ENCODE measurements at regions not wholly inside any gene's neighbourhood (a gene's known extent, or its start where the extent isn't known, plus 50 kb on each side); places are given as distances from the start of the nearest gene placed in this dataset.

GRCh38 chr13:77429320-77430142, 102.6 kb upstream of the MYCBP2 start:
- no peak overlapping the region for H2AFZ ChIP-seq (ENCODE audit: low read depth, low read length, poor library complexity, severe bottlenecking)
- H3K9ac ChIP-seq (ENCODE audit: low read length) = no peak overlapping the region
- H3K79me2 ChIP-seq (ENCODE audit: insufficient read depth, low read length) = no peaks in the 10 kb centered on the region
- RAD21 ChIA-PET (ENCODE audit: low non-redundant PET in 1 of 2, low total read pairs in 2 of 2, uncharacterized antibody in 2 of 2, unreplicated experiment in 2 of 2) = no interaction called here
- H3K4me2 ChIP-seq (ENCODE audit: low read length) = no peak overlapping the region
- no peaks in the 10 kb centered on the region for H3K4me1 ChIP-seq (ENCODE audit: control insufficient read depth in 1 of 2, insufficient read depth in 2 of 2, low read length in 2 of 2)
- DNase-seq (ENCODE audit: low read depth, low spot score) (no peak), ATAC-seq (no peak)
- H3K27me3 ChIP-seq (ENCODE audit: insufficient read depth, low read length) = 0 out of 2 replicates have a peak, but pooled peaks cover 3% of the 10 kb centered on the region
- BruUV-seq (replicated peaks) = no TSS peak
- H3K36me3 ChIP-seq (ENCODE audit: control insufficient read depth in 1 of 2, insufficient read depth in 2 of 2, low read length in 2 of 2) = no peaks in the 10 kb centered on the region
- H4K20me1 ChIP-seq (ENCODE audit: insufficient read depth) = no peaks in the 10 kb centered on the region
- intact Hi-C loops (cut with micrococcal nuclease) = no loop called here
- TF ChIP-seq EZH2 (IDR thresholded peaks at IDR 0.05) (no peak), POLR2A (IDR thresholded peaks at IDR 0.05; ENCODE audit: borderline replicate concordance, extremely low read depth, insufficient read depth, insufficient read length) (no peak)
- POLR2A ChIA-PET = no interaction called here
- H3K9me3 ChIP-seq (ENCODE audit: control insufficient read depth in 1 of 2, insufficient read depth in 1 of 2, low read depth in 1 of 2, low read length in 2 of 2) = no peaks in the 10 kb centered on the region
- CTCF ChIA-PET = interaction anchor here (1.1 kb wide), 1 partner anchor 49 kb away, joined by 3 read pairs; no protein-coding TSS in a partner anchor
- H3K4me3 ChIP-seq (replicated peaks in 1 of 2; ENCODE audit: low read depth in 1 of 2, low read length in 2 of 2) = no peak overlapping the region
- no peaks in the 10 kb centered on the region for H3K9me2 ChIP-seq (ENCODE audit: insufficient read depth)
- H3K27ac ChIP-seq (ENCODE audit: low read depth, low read length) = no peak overlapping the region

GRCh38 chr13:77425705-77426104, 98.8 kb upstream of the MYCBP2 start:
- ChIA-PET POLR2A (no interaction called here), CTCF (interaction anchor here (1.0 kb wide), 2 partner anchors 21 to 53 kb away, joined by 3 to 5 read pairs; no protein-coding TSS in a partner anchor), RAD21 (ENCODE audit: low non-redundant PET in 1 of 2, low total read pairs in 2 of 2, uncharacterized antibody in 2 of 2, unreplicated experiment in 2 of 2) (no interaction called here)
- Histone ChIP-seq H3K27ac (ENCODE audit: low read depth, low read length) (no peak overlapping the region), H3K36me3 (ENCODE audit: control insufficient read depth in 1 of 2, insufficient read depth in 2 of 2, low read length in 2 of 2) (no peaks in the 10 kb centered on the region), H3K79me2 (ENCODE audit: insufficient read depth, low read length) (no peaks in the 10 kb centered on the region), H3K4me2 (ENCODE audit: low read length) (no peak overlapping the region), H4K20me1 (ENCODE audit: insufficient read depth) (no peaks in the 10 kb centered on the region), H3K4me1 (ENCODE audit: control insufficient read depth in 1 of 2, insufficient read depth in 2 of 2, low read length in 2 of 2) (no peaks in the 10 kb centered on the region), H3K9me3 (ENCODE audit: control insufficient read depth in 1 of 2, insufficient read depth in 1 of 2, low read depth in 1 of 2, low read length in 2 of 2) (no peaks in the 10 kb centered on the region), H3K9me2 (ENCODE audit: insufficient read depth) (no peaks in the 10 kb centered on the region), H2AFZ (ENCODE audit: low read depth, low read length, poor library complexity, severe bottlenecking) (no peak overlapping the region), H3K27me3 (ENCODE audit: insufficient read depth, low read length) (peaks cover 6% of the 10 kb centered on the region), H3K4me3 (replicated peaks in 1 of 2; ENCODE audit: low read depth in 1 of 2, low read length in 2 of 2) (no peak overlapping the region), H3K9ac (ENCODE audit: low read length) (no peak overlapping the region)
- no peak for DNase-seq (ENCODE audit: low read depth, low spot score)
- BruUV-seq (replicated peaks) = no TSS peak
- intact Hi-C loops (cut with micrococcal nuclease) = no loop called here
- no peak for TF ChIP-seq ELF1 (IDR thresholded peaks at IDR 0.05; ENCODE audit: borderline replicate concordance, low read depth)
- no peak for TF ChIP-seq REST (IDR thresholded peaks at IDR 0.05; ENCODE audit: low read depth)
- TF ChIP-seq CTCF (IDR thresholded peaks at IDR 0.05 in 2 of 3, conservative IDR thresholded peaks at IDR 0.05 in 1 of 3; ENCODE audit: borderline replicate concordance in 1 of 3, insufficient read depth in 1 of 3, low read depth in 2 of 3, low read length in 2 of 3) = peak in 2 of 3 experiments; percentile 16 to 30; a peak in 3 of 6 replicates
- peak; percentile 65; the same call in 1 of the 2 replicates for ATAC-seq
